ENCODE measurements at regions not wholly inside any gene's neighbourhood (a gene's known extent, or its start where the extent isn't known, plus 50 kb on each side); places are given as distances from the start of the nearest gene placed in this dataset.
"Not testable (repeated sequence)": the region's sequence is repeated elsewhere in the genome, so short reads cannot be mapped to it uniquely, and the experiment has no call there.

DNA sequence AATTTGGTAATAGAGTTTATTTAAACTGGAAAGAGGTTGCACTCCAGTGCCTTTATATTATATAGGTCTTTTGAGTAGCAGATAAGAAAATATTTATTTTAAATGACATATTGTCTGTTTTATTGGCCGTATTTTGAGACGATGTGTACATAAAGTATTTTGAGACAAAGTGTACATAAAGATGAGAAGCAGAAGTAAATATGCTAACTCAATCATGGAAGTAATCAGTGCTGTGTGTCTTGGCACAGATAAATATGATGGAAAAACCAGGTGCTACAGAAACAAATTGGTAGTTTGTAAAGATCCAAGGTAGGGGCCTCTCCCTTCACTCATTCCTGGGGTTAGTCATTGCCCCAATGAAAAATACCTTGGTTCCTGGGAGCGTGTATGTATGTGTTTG is 382.9 kb downstream of the DSEL start:
- no peak for DNase-seq

DNA sequence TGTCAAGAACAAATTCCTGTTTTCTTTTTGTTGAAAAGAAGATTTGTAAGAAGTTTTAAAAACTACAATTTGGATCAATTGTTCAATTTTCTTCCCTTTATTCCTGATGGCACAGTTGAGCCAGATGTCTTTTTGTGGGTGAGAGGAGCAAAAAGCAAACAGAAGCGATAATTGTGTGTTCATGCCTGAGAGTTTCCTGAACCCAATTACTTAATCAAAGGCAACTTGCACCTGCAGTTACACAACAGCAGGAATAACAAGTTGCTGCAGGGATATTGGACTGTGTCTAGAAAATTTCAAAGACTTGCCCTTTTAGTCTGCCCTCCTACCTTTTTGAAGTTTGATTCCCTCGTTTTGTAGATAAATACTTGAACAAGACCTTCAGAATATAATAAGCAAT is 383.6 kb downstream of the DSEL start:
- no peak for DNase-seq

DNA sequence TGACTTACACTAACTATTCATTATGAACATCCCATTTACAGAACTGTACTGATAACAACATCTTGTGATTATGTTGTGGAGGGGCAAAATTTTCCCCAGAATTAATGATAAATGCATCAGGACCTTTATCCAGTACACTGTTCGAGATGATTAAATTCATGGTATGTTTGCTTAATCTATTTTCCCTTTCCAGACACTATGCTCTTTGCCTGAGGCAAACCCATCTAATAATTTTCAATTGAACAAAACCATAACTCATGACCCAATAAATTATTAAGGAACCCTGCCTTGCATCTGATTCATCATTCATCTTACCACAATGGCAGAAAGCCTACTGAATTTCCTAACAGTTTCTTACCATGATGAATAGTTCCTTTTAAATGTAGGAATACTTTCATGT is 385.0 kb downstream of the DSEL start:
- DNase-seq: no peak

DNA sequence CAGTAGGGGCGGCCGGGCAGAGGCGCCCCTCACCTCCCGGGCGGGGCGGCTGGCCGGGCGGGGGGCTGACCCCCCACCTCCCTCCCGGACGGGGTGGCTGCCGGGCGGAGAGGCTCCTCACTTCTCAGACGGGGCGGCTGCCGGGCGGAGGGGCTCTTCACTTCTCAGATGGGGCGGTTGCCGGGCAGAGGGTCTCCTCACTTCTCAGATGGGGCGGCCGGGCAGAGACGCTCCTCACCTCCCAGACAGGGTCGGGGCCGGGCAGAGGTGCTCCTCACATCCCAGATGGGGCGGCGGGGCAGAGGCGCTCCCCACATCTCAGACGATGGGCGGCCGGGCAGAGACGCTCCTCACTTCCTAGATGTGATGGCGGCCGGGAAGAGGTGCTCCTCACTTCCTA is 389.8 kb downstream of the DSEL start:
- not testable (repeated sequence) for DNase-seq

DNA sequence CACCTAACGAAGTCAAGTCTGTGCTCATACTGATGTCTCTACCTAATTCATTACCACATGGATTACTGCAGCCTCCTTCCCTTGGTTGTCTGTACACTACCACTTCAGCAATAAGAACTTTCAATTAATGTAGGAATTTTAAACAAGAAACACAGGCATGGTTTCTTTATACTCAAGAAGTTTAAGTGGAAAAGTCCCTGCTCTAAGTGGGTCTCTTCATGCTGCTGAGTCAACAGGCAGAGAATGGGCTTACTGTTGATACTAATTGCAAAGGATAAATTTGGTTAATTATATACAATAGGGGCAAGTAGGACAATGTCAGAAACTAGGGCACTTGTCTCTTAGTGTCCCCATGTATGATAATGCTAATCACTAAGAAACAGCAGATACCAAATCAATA is 392.6 kb downstream of the DSEL start:
- DNase-seq: no peak

DNA sequence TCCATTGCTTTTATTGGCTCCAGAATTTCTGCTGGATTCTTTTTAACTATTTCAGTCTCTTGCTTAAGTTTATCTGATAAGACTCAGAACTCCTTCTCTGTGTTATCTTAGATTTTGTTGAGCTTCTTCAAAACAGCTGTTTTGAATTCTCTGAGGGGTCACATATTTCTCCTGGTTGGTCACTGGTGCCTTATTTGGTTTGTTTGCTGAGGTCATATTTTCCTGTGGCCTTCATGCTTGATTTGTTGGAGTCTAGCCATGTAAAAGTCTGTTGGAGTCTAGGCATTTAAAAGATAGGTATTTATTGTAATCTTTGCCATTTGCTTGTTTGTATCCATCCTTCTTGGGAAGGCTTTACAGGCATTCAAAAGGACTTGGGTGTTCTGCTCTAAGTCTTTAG is 398.7 kb downstream of the DSEL start:
- no peak for DNase-seq

DNA sequence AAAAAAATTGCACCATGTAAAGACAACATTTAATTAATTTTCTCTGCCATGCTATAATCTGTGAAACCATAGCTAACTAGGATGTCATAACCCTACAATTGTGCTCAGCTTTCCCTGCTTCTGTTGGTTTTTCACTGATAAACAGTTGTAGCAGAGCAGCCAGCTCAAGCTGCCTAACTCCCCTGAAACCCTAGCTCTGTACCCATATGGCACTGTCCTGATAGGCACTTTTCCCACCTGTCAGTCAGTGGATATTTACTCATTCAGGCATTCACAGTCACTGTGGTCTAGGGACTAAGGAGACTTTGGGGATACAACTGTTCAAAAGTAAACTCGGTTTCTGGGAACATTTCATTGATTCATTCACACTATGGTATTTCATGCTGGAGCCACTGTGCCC is 407.0 kb downstream of the DSEL start:
- no peak for DNase-seq

DNA sequence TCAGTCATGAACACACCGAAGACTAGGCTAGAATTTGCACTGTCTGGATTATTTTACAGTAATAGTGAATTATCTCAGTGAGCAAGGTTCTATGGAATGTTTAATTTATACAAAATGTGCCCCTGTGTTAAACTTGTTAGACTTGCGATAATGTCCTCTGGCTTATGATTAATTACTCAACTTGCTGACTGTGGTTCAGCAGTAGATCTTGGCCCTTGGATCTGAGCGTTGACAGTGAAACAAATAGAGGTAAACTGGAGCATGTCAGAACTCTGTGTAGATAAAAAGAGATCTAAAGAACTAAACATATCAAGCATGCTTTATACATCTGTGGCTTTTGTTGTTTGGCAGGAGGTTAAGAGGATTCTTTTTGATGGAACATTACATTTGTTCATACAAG is 407.6 kb downstream of the DSEL start:
- DNase-seq: no peak

DNA sequence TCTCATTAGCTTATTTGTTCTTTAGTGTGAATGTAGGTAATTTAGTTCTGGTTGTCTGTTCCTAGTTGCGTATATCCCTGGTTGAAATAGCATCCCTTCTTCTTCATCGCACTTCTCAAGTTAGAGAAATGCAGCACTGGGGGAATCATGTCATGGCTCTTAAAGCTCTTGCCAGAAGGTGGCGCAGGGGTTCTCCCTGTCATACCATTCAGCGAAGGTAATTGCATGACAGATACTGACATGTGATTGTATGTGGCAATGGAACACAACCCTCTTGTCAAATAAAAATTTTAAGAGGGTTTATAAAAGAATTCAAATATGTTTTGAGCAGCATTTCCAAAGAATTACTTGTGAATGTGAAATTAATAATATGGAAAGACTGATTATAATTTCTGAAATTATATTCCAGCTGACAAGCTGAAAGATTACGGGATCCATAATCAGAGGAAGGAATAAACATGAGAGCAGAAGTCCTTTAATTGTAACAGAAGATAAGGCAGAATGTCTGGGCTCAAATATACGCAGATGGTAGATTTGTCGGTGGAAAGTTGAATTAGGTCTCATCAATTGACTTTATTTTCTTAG is 411.7 kb downstream of the DSEL start:
- DNase-seq: peak in 6 of 14 donors; percentile 1 to 54 (median 18)

DNA sequence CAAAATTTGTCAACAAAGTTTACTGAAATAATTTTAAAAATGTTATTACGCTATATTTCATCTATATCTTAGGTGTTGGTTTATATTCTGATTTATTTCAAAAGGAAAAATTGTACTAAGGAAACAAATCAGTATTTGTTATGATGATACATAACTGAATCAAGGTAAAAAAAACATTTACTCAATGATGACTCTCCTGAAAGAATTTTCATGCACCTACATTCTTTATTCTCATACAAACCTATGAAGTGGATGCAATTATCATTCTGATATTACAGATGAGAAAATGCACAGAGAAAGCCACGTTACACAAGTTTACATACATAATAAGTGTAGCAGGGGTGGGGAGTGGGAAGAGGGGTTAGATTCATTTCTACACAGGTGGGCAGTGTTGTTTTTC is 422.4 kb downstream of the DSEL start:
- no peak for DNase-seq

DNA sequence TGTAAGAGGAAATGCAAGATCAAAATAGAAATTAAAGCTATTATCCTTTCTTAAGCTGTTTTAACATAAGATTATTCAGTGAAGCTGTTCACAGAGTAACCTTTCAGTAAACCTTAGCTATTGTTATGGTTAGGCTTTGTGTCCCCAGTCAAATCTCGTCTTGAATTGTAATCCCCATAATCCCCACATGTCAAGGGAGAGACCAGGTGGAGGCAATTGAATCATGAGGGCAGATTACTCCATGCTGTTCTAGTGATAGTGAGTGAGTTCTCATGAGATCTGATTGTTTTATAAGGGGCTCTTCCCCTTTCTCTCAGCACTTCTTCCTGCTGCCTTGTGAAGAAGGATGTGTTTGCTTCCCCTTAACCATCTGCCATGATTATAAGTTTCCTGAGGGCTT is 424.4 kb downstream of the DSEL start:
- DNase-seq: no peak

DNA sequence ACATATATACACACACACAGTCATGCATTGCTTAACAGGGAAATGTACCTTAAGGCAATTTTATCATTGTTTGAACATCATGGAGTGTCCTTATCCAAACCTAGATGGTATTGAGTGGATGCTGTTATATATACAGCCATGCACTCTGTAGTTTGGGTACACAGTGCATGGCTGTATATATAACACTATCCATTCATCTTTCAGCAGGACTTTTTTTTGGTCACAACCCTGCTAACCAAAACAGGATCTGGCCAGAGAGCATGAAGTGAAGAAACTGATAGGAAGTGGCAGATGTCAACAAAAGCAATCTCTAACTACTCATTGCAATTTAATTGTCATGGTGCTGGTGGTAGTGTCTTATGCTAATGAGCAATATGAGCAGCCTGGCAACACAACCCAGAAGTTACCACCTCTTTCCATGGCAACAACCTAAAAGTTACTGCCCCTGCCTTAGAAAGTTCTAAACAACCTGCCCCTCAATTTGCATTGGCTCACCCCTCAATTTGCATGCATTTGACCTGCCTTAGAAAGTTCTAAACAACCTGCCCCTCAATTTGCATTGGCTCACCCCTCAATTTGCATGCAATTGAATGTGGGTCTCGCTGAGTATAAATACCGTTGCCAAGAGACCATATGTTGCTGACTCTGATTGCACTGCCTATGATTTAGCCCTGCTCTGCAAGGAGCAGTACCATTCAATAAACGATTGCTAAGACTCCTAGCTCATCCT is 434.9 kb downstream of the DSEL start:
- DNase-seq: no peak

DNA sequence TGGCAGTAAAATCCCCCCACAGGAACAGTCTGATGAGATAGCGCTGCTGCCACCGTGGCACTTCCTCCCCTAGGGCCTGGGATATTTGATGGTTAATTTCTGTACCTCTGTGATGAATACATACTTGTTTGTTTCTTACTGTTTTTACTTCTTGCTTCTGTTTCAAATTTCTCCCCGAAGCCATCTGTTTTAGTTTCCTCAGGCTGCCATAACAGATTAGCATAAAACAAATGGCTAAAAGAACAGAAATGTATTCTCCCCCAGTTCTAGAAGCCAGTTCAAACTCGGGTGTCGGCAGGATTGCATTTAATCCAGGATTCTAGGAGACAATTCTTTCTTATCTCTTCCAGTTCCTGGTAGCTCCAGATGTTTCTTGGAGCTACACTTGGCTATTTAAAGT is 435.9 kb downstream of the DSEL start:
- no peak for DNase-seq

DNA sequence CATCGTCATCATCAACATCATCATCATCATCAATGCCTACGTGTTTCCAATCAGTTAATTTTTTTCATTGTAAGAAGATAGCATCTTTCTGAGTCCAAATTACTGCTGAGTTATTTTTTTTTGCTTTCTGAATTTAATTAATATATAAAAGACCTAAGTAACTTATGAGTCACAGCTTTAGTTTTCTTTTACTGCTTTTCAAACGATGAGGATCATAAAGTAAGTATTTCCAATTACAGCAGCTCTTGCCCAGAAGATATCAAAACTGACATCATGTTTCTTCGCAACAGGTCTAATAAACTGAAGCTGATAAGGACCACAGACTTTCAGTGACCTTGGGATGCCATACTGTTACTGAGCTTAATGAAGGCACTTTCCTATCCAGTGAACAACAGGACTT is 442.2 kb downstream of the DSEL start:
- DNase-seq: no peak

DNA sequence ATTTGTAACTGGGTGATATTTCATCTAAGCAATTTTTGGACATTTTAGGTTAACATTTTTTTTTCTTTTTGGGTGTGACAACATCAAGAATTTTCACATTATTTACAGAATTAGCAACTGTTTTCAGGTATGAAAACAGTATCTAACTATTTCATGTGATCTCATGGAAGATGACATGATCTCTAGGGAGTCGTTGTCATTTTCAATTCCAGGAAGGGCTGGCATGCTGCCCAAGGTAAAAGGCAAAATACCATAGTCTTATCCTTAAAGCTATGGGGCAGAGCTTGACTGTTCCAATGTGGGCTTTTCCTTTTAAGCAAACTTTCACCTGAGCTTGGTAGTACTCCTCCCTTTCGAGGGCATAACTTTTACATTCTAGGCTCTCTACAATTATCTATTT is 443.7 kb downstream of the DSEL start:
- no peak for DNase-seq

DNA sequence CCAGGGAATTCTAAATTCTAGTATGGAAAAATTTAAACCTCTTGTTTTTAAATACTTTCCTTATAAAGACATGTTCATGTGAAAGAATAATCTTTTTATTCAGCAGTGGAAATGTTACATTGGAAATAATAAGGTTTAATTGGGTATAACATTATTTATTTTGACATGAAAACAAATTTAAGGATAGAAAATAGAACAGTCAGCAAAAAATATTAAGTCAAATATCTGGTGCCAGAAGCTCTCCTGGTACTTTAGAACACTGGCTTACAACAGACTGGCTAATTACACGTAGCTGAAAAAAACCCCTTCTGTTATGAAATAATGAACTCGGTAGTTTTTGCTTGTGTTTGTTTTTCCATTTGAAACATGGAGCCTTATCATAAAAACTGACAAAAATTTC is 447.9 kb downstream of the DSEL start:
- DNase-seq: no peak

DNA sequence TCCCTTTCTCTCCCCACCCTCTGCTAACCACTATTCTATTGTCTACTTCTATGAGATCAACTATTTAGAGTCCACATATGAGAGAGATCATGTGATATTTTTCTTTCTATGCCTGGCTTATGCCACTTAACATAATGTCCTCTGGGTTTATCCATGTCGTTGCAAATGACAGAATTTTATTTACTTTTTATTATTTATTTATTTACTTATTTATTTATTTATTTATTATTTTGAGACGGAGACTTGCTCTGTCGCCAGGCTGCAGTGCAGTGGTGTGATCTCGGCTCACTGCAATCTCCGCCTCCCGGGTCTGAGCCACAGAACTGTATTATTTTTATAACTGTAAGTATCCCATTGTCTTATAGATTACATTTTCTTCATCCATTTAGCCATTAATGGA is 443.4 kb upstream of the CDH19 start:
- DNase-seq: no peak

DNA sequence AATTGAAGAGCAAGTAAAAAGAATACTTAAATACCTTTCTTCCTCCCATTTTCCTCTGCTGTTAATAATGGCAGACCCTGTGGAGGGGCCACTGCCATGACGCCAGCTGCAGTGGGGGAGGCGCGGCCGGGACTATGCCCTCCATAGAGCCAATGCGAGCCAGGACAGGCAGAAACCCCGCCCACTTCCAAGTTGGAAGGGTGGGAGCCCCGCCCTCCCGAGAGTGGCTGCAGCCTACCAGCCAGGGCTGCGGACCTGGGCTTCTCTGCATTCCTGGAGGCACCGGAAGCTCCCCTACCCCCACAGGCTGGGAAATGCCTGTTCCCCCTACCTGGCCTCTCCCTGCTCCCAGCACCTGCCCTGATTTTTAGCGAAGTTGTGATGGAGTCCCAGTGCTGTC is 439.4 kb upstream of the CDH19 start:
- DNase-seq: no peak

DNA sequence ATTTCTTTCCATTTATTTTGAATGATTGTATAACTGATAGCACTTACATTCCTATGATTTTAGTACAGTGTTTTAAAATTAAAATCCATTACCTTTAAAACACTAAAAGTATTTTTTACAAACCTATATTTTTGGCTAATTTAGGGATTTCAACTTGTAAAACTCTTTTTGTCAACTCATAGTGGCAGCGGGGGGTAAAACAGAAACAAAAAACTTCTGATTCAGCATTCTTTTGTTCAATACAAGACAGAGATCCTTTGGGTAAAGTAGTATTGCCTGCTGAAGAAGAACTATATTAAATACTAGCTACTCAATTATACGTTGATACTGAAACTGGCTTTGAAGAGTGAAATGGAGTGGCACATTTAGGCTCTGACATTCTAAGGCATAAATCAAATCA is 437.4 kb upstream of the CDH19 start:
- no peak for DNase-seq

DNA sequence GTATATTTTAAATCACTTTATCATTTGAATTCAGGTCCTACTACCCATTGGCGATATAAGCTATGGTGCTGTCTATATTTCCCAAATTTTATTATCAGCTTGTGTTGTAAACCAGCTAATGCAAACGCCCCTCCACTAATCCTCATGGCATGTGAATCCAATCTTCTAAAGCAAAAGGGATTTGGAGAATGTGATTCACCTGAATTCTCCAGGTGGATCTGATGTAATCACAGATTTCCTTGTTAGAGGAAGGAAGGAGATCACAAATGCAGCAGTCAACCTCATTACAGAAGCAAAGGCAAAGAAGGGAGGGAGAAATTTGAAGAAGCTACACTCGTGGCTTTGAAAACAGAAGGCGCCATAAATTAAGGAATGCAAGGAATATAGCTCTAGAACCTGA is 431.1 kb upstream of the CDH19 start:
- no peak for DNase-seq

DNA sequence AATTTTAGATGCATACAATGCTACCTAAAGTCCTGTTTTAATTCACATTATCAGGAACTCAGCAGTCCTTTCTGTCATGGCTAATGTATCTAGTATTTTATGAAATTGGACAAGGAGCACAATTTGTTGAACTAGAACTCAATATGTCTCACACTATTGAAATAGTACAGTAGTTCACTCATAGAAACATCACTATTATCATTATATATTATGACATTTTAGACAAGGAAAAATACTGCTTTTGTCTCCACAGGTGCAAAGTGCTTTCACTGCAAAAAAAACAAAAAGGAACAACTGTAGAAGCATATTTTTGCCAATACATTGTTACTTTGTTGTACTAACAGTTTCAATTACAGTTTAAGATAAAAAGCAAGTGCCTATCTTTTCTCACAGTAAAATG is 419.2 kb upstream of the CDH19 start:
- DNase-seq: no peak

DNA sequence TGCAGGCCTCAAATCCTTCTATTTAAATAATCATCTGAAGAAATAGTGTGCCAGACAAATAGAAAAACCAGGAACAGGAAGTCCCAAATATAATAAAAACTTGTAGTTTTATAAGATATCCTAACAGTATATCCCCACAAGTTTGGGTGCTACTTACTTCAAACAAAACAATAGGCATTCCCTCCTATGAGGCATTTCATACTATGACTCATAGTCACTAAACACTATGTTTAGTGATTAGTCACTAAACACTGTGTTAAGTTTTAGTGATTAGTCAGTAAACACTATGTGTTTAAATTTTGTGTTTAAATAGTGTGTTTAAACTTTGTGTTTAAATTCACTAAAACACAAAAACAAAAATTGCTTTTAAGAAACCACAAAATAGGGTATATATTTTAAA is 407.0 kb upstream of the CDH19 start:
- no peak for DNase-seq

DNA sequence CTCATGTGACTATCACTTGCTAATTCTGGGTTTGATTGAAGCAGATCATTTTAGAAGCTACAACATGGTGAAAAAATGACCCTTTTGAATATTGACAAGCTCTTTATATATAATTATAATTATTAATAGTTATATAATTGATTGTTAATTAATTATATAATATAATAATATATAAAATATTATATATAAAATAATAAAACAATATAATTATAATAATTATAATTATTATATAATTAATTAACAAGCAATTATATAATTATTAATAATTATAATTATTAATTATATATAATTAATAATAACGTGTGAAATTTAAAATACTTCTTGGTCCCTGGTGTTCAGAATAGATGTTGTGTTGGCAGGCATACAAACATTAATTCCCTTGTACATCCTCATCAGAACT is 404.1 kb upstream of the CDH19 start:
- no peak for DNase-seq

DNA sequence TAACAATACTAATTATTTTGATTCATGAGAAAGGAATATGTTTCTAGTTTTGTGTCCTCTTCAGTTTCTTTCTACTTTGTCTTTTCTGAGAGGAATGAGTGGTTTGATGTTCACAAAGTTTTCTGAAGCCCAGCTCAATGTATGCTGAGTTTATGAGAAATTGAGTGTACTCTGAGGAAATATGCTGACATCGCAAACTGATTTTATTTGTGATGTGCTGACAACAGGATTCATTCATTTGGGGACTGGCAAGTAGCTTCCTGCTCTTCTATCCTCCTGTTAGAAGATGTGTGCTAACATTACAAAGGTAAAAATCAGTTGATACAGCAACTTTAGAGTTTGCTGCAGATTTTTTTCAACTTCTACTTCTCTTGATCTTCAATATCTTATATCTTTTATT is 403.2 kb upstream of the CDH19 start:
- no peak for DNase-seq

DNA sequence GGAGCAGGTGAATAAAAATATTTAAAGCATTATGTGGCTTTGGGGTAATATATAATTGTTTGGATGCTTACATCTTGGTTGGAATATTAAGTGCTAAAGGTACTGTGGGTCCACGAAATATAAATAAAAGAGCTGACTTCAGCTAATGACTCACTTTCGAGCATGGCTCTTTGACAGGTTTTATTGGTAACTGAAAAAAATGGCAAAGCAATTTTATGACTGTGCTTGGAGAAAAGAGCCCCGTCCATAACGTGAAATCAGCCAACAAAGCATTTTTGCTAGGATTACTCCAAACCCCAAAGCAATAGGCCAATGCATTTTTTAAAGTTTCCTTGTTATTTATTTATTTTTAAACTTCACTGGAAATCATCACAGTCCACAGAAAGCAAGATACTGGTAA is 397.2 kb upstream of the CDH19 start:
- no peak for DNase-seq
